ENCODE measurements at regions not wholly inside any gene's neighbourhood (a gene's known extent, or its start where the extent isn't known, plus 50 kb on each side); places are given as distances from the start of the nearest gene placed in this dataset.
"Not testable (repeated sequence)": the region's sequence is repeated elsewhere in the genome, so short reads cannot be mapped to it uniquely, and the experiment has no call there.

DNA sequence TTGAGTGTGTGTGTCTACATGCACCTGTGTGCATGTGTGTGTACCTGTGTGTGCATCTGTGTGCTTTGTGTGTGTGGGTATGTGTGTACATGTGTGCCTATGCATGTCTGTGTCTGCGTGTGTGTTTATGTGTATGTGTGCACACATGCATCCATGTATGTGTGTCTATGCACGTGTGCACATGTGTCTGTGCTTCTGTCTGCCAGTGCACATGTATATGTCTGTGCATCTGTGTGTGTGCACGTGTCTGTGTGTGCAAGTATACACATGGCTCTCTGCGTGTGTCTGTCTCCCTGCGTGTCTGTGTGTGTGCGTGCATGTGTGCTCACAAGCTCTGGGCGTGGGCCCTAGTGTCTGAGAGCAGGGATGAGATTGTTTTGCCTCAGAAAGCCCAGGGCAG, 85.3 kb upstream of the SEC14L1 start:
- peaks cover 38% of the 10 kb centered on the region for H3K27me3 Mint-ChIP-seq (ENCODE audit: low read depth)
- no peaks in the 10 kb centered on the region for H3K36me3 Mint-ChIP-seq (ENCODE audit: low read depth)
- H3K4me1 Mint-ChIP-seq, result no peaks in the 10 kb centered on the region
- H3K4me3 Mint-ChIP-seq, result no peak overlapping the region
- no peaks in the 10 kb centered on the region for H3K9me3 Mint-ChIP-seq
- H3K27ac Mint-ChIP-seq, result no peak overlapping the region
- TF ChIP-seq, protein P1, sequence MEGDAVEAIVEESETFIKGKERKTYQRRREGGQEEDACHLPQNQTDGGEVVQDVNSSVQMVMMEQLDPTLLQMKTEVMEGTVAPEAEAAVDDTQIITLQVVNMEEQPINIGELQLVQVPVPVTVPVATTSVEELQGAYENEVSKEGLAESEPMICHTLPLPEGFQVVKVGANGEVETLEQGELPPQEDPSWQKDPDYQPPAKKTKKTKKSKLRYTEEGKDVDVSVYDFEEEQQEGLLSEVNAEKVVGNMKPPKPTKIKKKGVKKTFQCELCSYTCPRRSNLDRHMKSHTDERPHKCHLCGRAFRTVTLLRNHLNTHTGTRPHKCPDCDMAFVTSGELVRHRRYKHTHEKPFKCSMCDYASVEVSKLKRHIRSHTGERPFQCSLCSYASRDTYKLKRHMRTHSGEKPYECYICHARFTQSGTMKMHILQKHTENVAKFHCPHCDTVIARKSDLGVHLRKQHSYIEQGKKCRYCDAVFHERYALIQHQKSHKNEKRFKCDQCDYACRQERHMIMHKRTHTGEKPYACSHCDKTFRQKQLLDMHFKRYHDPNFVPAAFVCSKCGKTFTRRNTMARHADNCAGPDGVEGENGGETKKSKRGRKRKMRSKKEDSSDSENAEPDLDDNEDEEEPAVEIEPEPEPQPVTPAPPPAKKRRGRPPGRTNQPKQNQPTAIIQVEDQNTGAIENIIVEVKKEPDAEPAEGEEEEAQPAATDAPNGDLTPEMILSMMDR (IDR thresholded peaks at IDR 0.05; ENCODE audit: unreplicated experiment in 3 of 3), result no peak

DNA sequence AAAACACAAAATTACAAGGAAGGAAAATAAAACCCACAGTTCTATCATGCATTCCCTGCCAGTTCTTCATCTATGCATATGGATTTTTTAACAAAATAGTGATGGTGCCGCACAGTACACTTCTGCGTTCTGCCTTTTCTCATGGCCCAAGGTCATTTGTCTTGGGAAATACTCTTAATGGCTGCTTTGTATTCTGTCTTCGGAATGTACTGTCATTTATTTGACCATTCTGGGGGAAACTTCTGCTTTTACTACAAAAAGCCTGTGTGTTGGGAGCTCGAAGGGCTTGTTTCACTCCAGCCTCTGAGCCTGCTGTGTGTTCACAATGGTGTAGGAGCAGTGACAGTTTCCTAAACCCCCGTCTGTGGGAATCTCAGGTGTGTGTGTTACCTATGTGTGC, 82.8 kb upstream of the SEC14L1 start:
- Mint-ChIP-seq H3K27ac (no peak overlapping the region), H3K9me3 (no peaks in the 10 kb centered on the region), H3K27me3 (ENCODE audit: low read depth) (peaks cover 38% of the 10 kb centered on the region), H3K4me1 (no peaks in the 10 kb centered on the region), H3K4me3 (no peak overlapping the region), H3K36me3 (ENCODE audit: low read depth) (no peaks in the 10 kb centered on the region)
- TF ChIP-seq, protein P1 (IDR thresholded peaks at IDR 0.05; ENCODE audit: unreplicated experiment in 3 of 3), result no peak

DNA sequence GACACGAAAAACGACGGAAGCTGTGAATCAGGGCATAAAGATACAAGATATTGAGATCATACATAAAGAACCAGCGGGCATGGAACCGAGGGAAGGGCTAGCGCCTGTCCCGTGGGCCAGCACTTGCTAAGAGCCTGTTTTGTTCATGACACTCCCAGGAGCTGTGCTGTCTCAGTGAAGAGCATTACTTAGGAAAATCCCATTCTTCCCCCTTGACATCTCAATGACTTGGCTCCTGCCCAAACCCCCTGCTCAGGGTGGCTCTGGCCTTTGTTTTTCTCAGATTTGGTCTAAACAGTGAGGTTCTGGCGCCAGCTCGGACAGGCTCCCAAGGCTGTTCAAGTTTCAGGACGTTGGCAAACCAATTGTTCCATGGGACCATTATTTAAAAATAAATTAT, 79.1 kb upstream of the SEC14L1 start:
- no peaks in the 10 kb centered on the region for H3K9me3 Mint-ChIP-seq
- H3K4me1 Mint-ChIP-seq, result no peaks in the 10 kb centered on the region
- TF ChIP-seq, protein P1 (IDR thresholded peaks at IDR 0.05; ENCODE audit: unreplicated experiment in 3 of 3), result no peak
- H3K27ac Mint-ChIP-seq, result no peak overlapping the region
- no peaks in the 10 kb centered on the region for H3K36me3 Mint-ChIP-seq (ENCODE audit: low read depth)
- H3K27me3 Mint-ChIP-seq (ENCODE audit: low read depth), result peaks cover 28% of the 10 kb centered on the region
- no peak overlapping the region for H3K4me3 Mint-ChIP-seq

DNA sequence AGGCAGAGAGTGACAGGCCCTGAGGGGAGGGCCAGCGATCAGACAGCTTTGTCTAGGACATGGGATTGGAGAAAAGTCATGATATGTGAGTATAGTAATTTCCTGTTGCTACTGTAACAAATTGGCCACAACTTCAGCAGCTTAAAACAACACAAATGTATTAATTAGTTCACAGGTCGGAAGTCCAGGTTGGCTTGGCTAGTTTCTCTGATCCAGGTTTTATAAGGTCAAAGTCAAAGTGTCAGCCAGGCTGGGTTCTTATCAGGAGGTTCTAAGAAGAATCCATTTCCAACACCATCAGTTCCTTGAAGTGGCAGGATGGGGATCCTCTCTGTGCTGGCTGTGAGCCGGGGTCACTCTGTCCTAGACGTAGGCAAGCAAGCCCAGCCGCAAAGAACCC, 76.2 kb upstream of the SEC14L1 start:
- H3K4me3 Mint-ChIP-seq, result no peak overlapping the region

DNA sequence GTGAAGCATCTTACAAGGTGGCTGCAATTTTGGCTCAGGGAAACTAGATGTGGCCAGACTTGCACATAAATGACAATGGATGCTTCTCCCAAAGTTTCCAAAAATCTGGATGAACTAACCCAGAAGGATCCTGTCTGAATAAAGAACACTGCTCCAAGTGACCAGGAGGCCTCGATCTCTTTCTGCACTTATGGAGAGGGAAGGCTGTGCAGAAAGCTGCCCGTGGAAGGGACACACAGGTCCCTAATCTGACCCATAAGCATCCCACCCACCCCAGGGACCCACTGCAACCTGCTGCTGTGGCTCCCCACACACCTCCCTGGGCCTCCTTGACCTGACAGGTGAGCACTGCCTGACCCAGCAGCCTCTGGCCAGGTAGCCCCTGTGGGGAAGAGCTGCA, 74.6 kb upstream of the SEC14L1 start:
- Mint-ChIP-seq H3K4me1 (no peaks in the 10 kb centered on the region), H3K9me3 (no peaks in the 10 kb centered on the region), H3K27me3 (ENCODE audit: low read depth) (peaks cover 24% of the 10 kb centered on the region), H3K36me3 (ENCODE audit: low read depth) (no peaks in the 10 kb centered on the region), H3K27ac (no peak overlapping the region), H3K4me3 (no peak overlapping the region)
- TF ChIP-seq, protein P1 (IDR thresholded peaks at IDR 0.05; ENCODE audit: unreplicated experiment in 3 of 3), result no peak

More for the DNA sequence above, 76.2 kb upstream of the SEC14L1 start:
- TF ChIP-seq, protein P1 (IDR thresholded peaks at IDR 0.05; ENCODE audit: unreplicated experiment in 3 of 3), result no peak
- Mint-ChIP-seq H3K36me3 (ENCODE audit: low read depth) (no peaks in the 10 kb centered on the region), H3K4me1 (no peaks in the 10 kb centered on the region), H3K27ac (no peak overlapping the region), H3K9me3 (no peaks in the 10 kb centered on the region), H3K27me3 (ENCODE audit: low read depth) (peaks cover 28% of the 10 kb centered on the region)

DNA sequence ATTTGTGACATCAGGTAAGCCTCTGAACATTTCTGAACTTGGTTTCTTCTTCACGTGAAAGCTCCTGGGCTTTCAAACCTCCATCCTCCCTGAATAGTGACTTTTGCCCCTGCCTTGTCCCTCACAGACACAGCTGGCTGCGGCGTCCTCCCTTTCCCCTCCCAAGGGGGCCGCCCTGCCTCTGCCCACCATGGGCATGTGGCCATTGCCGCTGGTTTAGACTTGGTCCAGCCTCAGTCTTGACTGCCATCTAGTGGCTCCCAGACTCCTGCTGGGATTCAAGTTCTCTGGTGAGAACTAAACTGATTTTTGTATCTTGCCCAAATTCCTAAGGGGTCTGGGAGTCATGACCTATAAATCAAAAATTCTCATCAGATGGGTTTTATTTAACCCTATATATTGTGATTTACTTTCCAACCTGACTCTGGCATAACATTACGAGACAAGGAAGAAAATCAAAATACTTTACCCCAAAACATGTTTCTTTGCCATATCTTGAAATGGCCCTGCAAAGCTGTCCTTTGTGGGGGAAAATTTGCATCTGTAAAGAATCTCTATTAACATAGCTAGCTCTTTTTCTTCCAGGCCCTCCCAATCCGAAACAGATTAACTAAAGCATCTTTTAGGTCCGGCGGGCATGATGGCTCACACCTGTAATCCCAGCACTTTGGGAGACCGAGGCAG, 73.9 kb upstream of the SEC14L1 start:
- peaks cover 25% of the 10 kb centered on the region for H3K27me3 Mint-ChIP-seq (ENCODE audit: low read depth)
- not testable (repeated sequence) for H3K9me3 Mint-ChIP-seq; H3K36me3 Mint-ChIP-seq (ENCODE audit: low read depth); H3K27ac Mint-ChIP-seq; H3K4me1 Mint-ChIP-seq; H3K4me3 Mint-ChIP-seq
- TF ChIP-seq, protein P1 (IDR thresholded peaks at IDR 0.05; ENCODE audit: unreplicated experiment in 3 of 3), result peak; percentile 86 to 91 (median 87)
